ENCODE measurements at regions not wholly inside any gene's neighbourhood (a gene's known extent, or its start where the extent isn't known, plus 50 kb on each side); places are given as distances from the start of the nearest gene placed in this dataset.

GRCh38 chr6:43877463-43878126 lies 107.6 kb downstream of the VEGFA start:
- TF ChIP-seq, protein P1, sequence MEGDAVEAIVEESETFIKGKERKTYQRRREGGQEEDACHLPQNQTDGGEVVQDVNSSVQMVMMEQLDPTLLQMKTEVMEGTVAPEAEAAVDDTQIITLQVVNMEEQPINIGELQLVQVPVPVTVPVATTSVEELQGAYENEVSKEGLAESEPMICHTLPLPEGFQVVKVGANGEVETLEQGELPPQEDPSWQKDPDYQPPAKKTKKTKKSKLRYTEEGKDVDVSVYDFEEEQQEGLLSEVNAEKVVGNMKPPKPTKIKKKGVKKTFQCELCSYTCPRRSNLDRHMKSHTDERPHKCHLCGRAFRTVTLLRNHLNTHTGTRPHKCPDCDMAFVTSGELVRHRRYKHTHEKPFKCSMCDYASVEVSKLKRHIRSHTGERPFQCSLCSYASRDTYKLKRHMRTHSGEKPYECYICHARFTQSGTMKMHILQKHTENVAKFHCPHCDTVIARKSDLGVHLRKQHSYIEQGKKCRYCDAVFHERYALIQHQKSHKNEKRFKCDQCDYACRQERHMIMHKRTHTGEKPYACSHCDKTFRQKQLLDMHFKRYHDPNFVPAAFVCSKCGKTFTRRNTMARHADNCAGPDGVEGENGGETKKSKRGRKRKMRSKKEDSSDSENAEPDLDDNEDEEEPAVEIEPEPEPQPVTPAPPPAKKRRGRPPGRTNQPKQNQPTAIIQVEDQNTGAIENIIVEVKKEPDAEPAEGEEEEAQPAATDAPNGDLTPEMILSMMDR (IDR thresholded peaks at IDR 0.05; ENCODE audit: insufficient read depth, low read length, poor library complexity, severe bottlenecking) = no peak
- TF ChIP-seq EZH2phosphoT487 (conservative IDR thresholded peaks at IDR 0.05; ENCODE audit: low read length) = no peak

All from SU-DHL-6 (cell line).